Neuron (in vitro differentiated cells): ENCODE measurements at regions not wholly inside any gene's neighbourhood (a gene's known extent, or its start where the extent isn't known, plus 50 kb on each side); places are given as distances from the start of the nearest gene placed in this dataset.

Experiments
- H2AFZ ChIP-seq: one replicate; pipeline ENCODE4 v1.6.1; 2013; ENCODE audit warnings: low read depth, mild to moderate bottlenecking, inconsistent platforms, low read length, moderate library complexity
- H3K27me3 ChIP-seq: one replicate; pipeline ENCODE4 v1.6.1; 2013; ENCODE audit warnings: low read length; ENCODE audit not compliant: insufficient read depth
- H3K36me3 ChIP-seq: one replicate; pipeline ENCODE4 v1.6.1; 2013; ENCODE audit warnings: low read length; ENCODE audit not compliant: insufficient read depth
- H3K4me1 ChIP-seq: one replicate; pipeline ENCODE4 v1.6.1; 2013; ENCODE audit warnings: low read length; ENCODE audit not compliant: insufficient read depth
- H3K4me3 ChIP-seq: 2 replicates; pipeline ENCODE4 v1.5.1; 2013; ENCODE audit warnings: mild to moderate bottlenecking, low read length, moderate library complexity
- H3K9me3 ChIP-seq: one replicate; pipeline ENCODE4 v1.6.1; 2013; ENCODE audit warnings: low read length

- Histone ChIP-seq H3K27me3 (no peaks in the 10 kb centered on the region), H3K9me3 (no peaks in the 10 kb centered on the region), H3K4me1 (peaks cover 2% of the 10 kb centered on the region), H3K36me3 (no peaks in the 10 kb centered on the region), H2AFZ (no peak overlapping the region), H3K4me3 (no peak overlapping the region)
Observed at GRCh38 chr3:117310536-117310935, 601.0 kb downstream of the TUSC7 start.

- Histone ChIP-seq H3K4me1 (no peaks in the 10 kb centered on the region), H2AFZ (no peak overlapping the region), H3K9me3 (no peaks in the 10 kb centered on the region), H3K27me3 (no peaks in the 10 kb centered on the region), H3K36me3 (no peaks in the 10 kb centered on the region), H3K4me3 (no peak overlapping the region)
Observed at GRCh38 chr3:117314441-117315150, 605.0 kb downstream of the TUSC7 start.

GRCh38 chr3:117322866-117323265, 613.3 kb downstream of the TUSC7 start:
- Histone ChIP-seq H2AFZ (no peak overlapping the region), H3K4me3 (no peak overlapping the region), H3K9me3 (no peaks in the 10 kb centered on the region), H3K4me1 (no peaks in the 10 kb centered on the region), H3K27me3 (no peaks in the 10 kb centered on the region), H3K36me3 (no peaks in the 10 kb centered on the region)

GRCh38 chr3:117346901-117347300, 637.3 kb downstream of the TUSC7 start:
- H3K4me3 ChIP-seq, result no peak overlapping the region
- H3K27me3 ChIP-seq, result no peaks in the 10 kb centered on the region
- H3K9me3 ChIP-seq, result no peaks in the 10 kb centered on the region
- H3K36me3 ChIP-seq, result no peaks in the 10 kb centered on the region
- H2AFZ ChIP-seq, result no peak overlapping the region
- H3K4me1 ChIP-seq, result peaks cover 5% of the 10 kb centered on the region

GRCh38 chr3:117348884-117349283, 639.3 kb downstream of the TUSC7 start:
- Histone ChIP-seq H3K4me3 (no peak overlapping the region), H3K9me3 (no peaks in the 10 kb centered on the region), H2AFZ (no peak overlapping the region), H3K27me3 (no peaks in the 10 kb centered on the region), H3K36me3 (no peaks in the 10 kb centered on the region), H3K4me1 (peaks cover 5% of the 10 kb centered on the region)

- Histone ChIP-seq H3K9me3 (no peaks in the 10 kb centered on the region), H3K4me1 (peaks cover 5% of the 10 kb centered on the region), H3K36me3 (no peaks in the 10 kb centered on the region), H3K27me3 (no peaks in the 10 kb centered on the region), H2AFZ (no peak overlapping the region), H3K4me3 (no peak overlapping the region)
Observed at GRCh38 chr3:117349566-117349965, 640.0 kb downstream of the TUSC7 start.

GRCh38 chr3:117350371-117350770, 640.8 kb downstream of the TUSC7 start:
- Histone ChIP-seq H3K9me3 (no peaks in the 10 kb centered on the region), H3K36me3 (no peaks in the 10 kb centered on the region), H3K27me3 (no peaks in the 10 kb centered on the region), H2AFZ (no peak overlapping the region), H3K4me1 (peaks cover 5% of the 10 kb centered on the region), H3K4me3 (no peak overlapping the region)

- H2AFZ ChIP-seq, result no peak overlapping the region
- peaks cover 9% of the 10 kb centered on the region for H3K4me1 ChIP-seq
- H3K4me3 ChIP-seq, result no peak overlapping the region
- no peaks in the 10 kb centered on the region for H3K9me3 ChIP-seq
- H3K36me3 ChIP-seq, result no peaks in the 10 kb centered on the region
- no peaks in the 10 kb centered on the region for H3K27me3 ChIP-seq
Observed at GRCh38 chr3:117355566-117355965, 646.0 kb downstream of the TUSC7 start.

GRCh38 chr3:117356091-117356705, 646.6 kb downstream of the TUSC7 start:
- peaks cover 9% of the 10 kb centered on the region for H3K4me1 ChIP-seq
- H2AFZ ChIP-seq, result no peak overlapping the region

GRCh38 chr3:117358717-117359314, 649.2 kb downstream of the TUSC7 start:
- H3K27me3 ChIP-seq, result no peaks in the 10 kb centered on the region
- no peak overlapping the region for H2AFZ ChIP-seq
- peaks cover 9% of the 10 kb centered on the region for H3K4me1 ChIP-seq
- H3K36me3 ChIP-seq, result no peaks in the 10 kb centered on the region
- H3K4me3 ChIP-seq, result no peak overlapping the region
- no peaks in the 10 kb centered on the region for H3K9me3 ChIP-seq

More at GRCh38 chr3:117356091-117356705, 646.6 kb downstream of the TUSC7 start:
- Histone ChIP-seq H3K4me3 (no peak overlapping the region), H3K9me3 (no peaks in the 10 kb centered on the region), H3K36me3 (no peaks in the 10 kb centered on the region), H3K27me3 (no peaks in the 10 kb centered on the region)

GRCh38 chr3:117366574-117366973, 657.0 kb downstream of the TUSC7 start:
- Histone ChIP-seq H3K4me3 (no peak overlapping the region), H3K27me3 (no peaks in the 10 kb centered on the region), H3K36me3 (no peaks in the 10 kb centered on the region), H3K9me3 (no peaks in the 10 kb centered on the region), H2AFZ (no peak overlapping the region), H3K4me1 (peaks cover 13% of the 10 kb centered on the region)

- H3K4me1 ChIP-seq, result peaks cover 14% of the 10 kb centered on the region
- no peaks in the 10 kb centered on the region for H3K27me3 ChIP-seq
- no peaks in the 10 kb centered on the region for H3K9me3 ChIP-seq
- H3K36me3 ChIP-seq, result no peaks in the 10 kb centered on the region
- no peak overlapping the region for H2AFZ ChIP-seq
- H3K4me3 ChIP-seq, result no peak overlapping the region
Observed at GRCh38 chr3:117367861-117368260, 658.3 kb downstream of the TUSC7 start.

GRCh38 chr3:117380631-117381030, 671.1 kb downstream of the TUSC7 start:
- H3K36me3 ChIP-seq, result no peaks in the 10 kb centered on the region
- peaks cover under 1% of the 10 kb centered on the region for H3K9me3 ChIP-seq
- H3K4me3 ChIP-seq, result no peak overlapping the region
- no peak overlapping the region for H2AFZ ChIP-seq
- no peaks in the 10 kb centered on the region for H3K4me1 ChIP-seq
- H3K27me3 ChIP-seq, result no peaks in the 10 kb centered on the region
